ENCODE measurements at regions not wholly inside any gene's neighbourhood (a gene's known extent, or its start where the extent isn't known, plus 50 kb on each side); places are given as distances from the start of the nearest gene placed in this dataset.

- H3K27ac ChIP-seq: no peak overlapping the region
- H3K36me3 ChIP-seq: no peaks in the 10 kb centered on the region
- ATAC-seq (no peak), DNase-seq (no peak)
- intact Hi-C loops (cut with DNase I): no loop called here
- no peak overlapping the region for H3K4me3 ChIP-seq
- H3K27me3 ChIP-seq: no peaks in the 10 kb centered on the region
- H3K9me3 ChIP-seq: no peaks in the 10 kb centered on the region
- H3K4me1 ChIP-seq: no peaks in the 10 kb centered on the region
- TF ChIP-seq CTCF (IDR thresholded peaks at IDR 0.05): no peak
These were observed 208.6 kb downstream of the RBM43 start for GRCh38 chr2:151052850-151053660.

GRCh38 chr2:151051574-151052220, 210.0 kb downstream of the RBM43 start:
- peak; percentile 86 for ATAC-seq
- H3K9me3 ChIP-seq: no peaks in the 10 kb centered on the region
- H3K4me1 ChIP-seq: no peaks in the 10 kb centered on the region
- intact Hi-C loops (cut with DNase I): no loop called here
- TF ChIP-seq CTCF (IDR thresholded peaks at IDR 0.05): peak; percentile 86
- no peaks in the 10 kb centered on the region for H3K27me3 ChIP-seq
- no peak for DNase-seq
- no peak overlapping the region for H3K27ac ChIP-seq
- H3K36me3 ChIP-seq: no peaks in the 10 kb centered on the region
- H3K4me3 ChIP-seq: no peak overlapping the region

- TF ChIP-seq CTCF (IDR thresholded peaks at IDR 0.05): no peak
- H3K4me1 ChIP-seq: no peaks in the 10 kb centered on the region
These were observed 211.9 kb downstream of the RBM43 start for GRCh38 chr2:151049746-151050145.

GRCh38 chr2:151048331-151049054, 213.2 kb downstream of the RBM43 start:
- Histone ChIP-seq H3K36me3 (no peaks in the 10 kb centered on the region), H3K9me3 (no peaks in the 10 kb centered on the region), H3K27me3 (no peaks in the 10 kb centered on the region), H3K27ac (no peak overlapping the region), H3K4me3 (no peak overlapping the region), H3K4me1 (no peaks in the 10 kb centered on the region)
- no peak for TF ChIP-seq CTCF (IDR thresholded peaks at IDR 0.05)
- intact Hi-C loops (cut with DNase I): no loop called here
- DNase-seq (no peak), ATAC-seq (no peak)

More at GRCh38 chr2:151049746-151050145, 211.9 kb downstream of the RBM43 start:
- H3K9me3 ChIP-seq: no peaks in the 10 kb centered on the region
- no peak overlapping the region for H3K4me3 ChIP-seq
- ATAC-seq: no peak
- intact Hi-C loops (cut with DNase I): no loop called here
- no peak overlapping the region for H3K27ac ChIP-seq
- no peaks in the 10 kb centered on the region for H3K27me3 ChIP-seq
- H3K36me3 ChIP-seq: no peaks in the 10 kb centered on the region
- no peak for DNase-seq

GRCh38 chr2:151043484-151043883, 218.2 kb downstream of the RBM43 start:
- DNase-seq (no peak), ATAC-seq (no peak)
- intact Hi-C loops (cut with DNase I): no loop called here
- no peaks in the 10 kb centered on the region for H3K4me1 ChIP-seq
- H3K27ac ChIP-seq: no peak overlapping the region
- no peak for TF ChIP-seq CTCF (IDR thresholded peaks at IDR 0.05)
- H3K27me3 ChIP-seq: no peaks in the 10 kb centered on the region
- H3K4me3 ChIP-seq: no peak overlapping the region
- no peaks in the 10 kb centered on the region for H3K9me3 ChIP-seq
- H3K36me3 ChIP-seq: no peaks in the 10 kb centered on the region

All from upper lobe of right lung (tissue), 1 donor.